Mucosa of rectum (tissue), 2 donors: ENCODE measurements at regions not wholly inside any gene's neighbourhood (a gene's known extent, or its start where the extent isn't known, plus 50 kb on each side); places are given as distances from the start of the nearest gene placed in this dataset.

ENCODE experiments used
- H3K27ac ChIP-seq, 2 donors: one replicate each; pipeline ENCODE4 v1.7.0; 2013; ENCODE audit warnings: inconsistent platforms in 2 of 2, low read depth in 2 of 2, low read length in 2 of 2
- H3K27me3 ChIP-seq, 2 donors: one replicate each; pipeline ENCODE4 v1.7.0; 2013; ENCODE audit warnings: low read length in 2 of 2; ENCODE audit not compliant: control insufficient read depth in 2 of 2, insufficient read depth in 2 of 2
- H3K36me3 ChIP-seq, 2 donors: one replicate each; pipeline ENCODE4 v1.7.0; 2013; ENCODE audit warnings: low read length in 2 of 2; ENCODE audit not compliant: control insufficient read depth in 2 of 2, insufficient read depth in 2 of 2
- H3K4me1 ChIP-seq, 2 donors: one replicate each; pipeline ENCODE4 v1.7.0; 2013; ENCODE audit warnings: low read length in 2 of 2, mild to moderate bottlenecking in 1 of 2; ENCODE audit not compliant: control insufficient read depth in 2 of 2, insufficient read depth in 2 of 2
- H3K4me3 ChIP-seq, 2 donors: one replicate each; pipeline ENCODE4 v1.7.0; 2013; ENCODE audit warnings: low read length in 2 of 2
- H3K9ac ChIP-seq, 2 donors: one replicate each; pipeline ENCODE4 v1.7.0; 2013; ENCODE audit warnings: low read length in 2 of 2, low read depth in 1 of 2, mild to moderate bottlenecking in 1 of 2
- H3K9me3 ChIP-seq, 2 donors: one replicate each; pipeline ENCODE4 v1.7.0; 2013; ENCODE audit warnings: low read length in 2 of 2; ENCODE audit not compliant: control insufficient read depth in 2 of 2
- donor health status: healthy.
- donor health status: Normal muscosa, but diverticular disease.

GRCh38 chr6:170206317-170206621 lies 84.6 kb downstream of the DLL1 start:
- H3K4me3 ChIP-seq = no peak overlapping the region

GRCh38 chr6:170205534-170206316 lies 85.2 kb downstream of the DLL1 start:
- Histone ChIP-seq H3K4me1 (no peaks in the 10 kb centered on the region), H3K27ac (no peak overlapping the region), H3K9ac (no peak overlapping the region), H3K4me3 (no peak overlapping the region), H3K27me3 (no peaks in the 10 kb centered on the region), H3K36me3 (no peaks in the 10 kb centered on the region), H3K9me3 (no peaks in the 10 kb centered on the region)

More at GRCh38 chr6:170206317-170206621, 84.6 kb downstream of the DLL1 start:
- Histone ChIP-seq H3K9ac (no peak overlapping the region), H3K36me3 (no peaks in the 10 kb centered on the region), H3K4me1 (no peaks in the 10 kb centered on the region), H3K27me3 (no peaks in the 10 kb centered on the region), H3K27ac (no peak overlapping the region), H3K9me3 (no peaks in the 10 kb centered on the region)

GRCh38 chr6:170205126-170205525 lies 85.8 kb downstream of the DLL1 start:
- Histone ChIP-seq H3K9ac (no peak overlapping the region), H3K4me1 (no peaks in the 10 kb centered on the region), H3K4me3 (no peak overlapping the region), H3K27ac (no peak overlapping the region), H3K27me3 (peaks cover 0 to 4% of the 10 kb centered on the region in 2 donors), H3K9me3 (no peaks in the 10 kb centered on the region), H3K36me3 (no peaks in the 10 kb centered on the region)

GRCh38 chr6:170203212-170203611 lies 87.7 kb downstream of the DLL1 start:
- Histone ChIP-seq H3K9ac (no peak overlapping the region), H3K27ac (no peak overlapping the region), H3K36me3 (no peaks in the 10 kb centered on the region), H3K9me3 (no peaks in the 10 kb centered on the region), H3K4me1 (no peaks in the 10 kb centered on the region), H3K27me3 (peaks cover 0 to 4% of the 10 kb centered on the region in 2 donors), H3K4me3 (no peak overlapping the region)

- H3K27me3 ChIP-seq = peaks cover 0 to 4% of the 10 kb centered on the region in 2 donors
- no peaks in the 10 kb centered on the region for H3K9me3 ChIP-seq
- no peak overlapping the region for H3K27ac ChIP-seq
- H3K36me3 ChIP-seq = no peaks in the 10 kb centered on the region
- H3K4me3 ChIP-seq = no peak overlapping the region
- no peaks in the 10 kb centered on the region for H3K4me1 ChIP-seq
- no peak overlapping the region for H3K9ac ChIP-seq
Measured at GRCh38 chr6:170202416-170203135, 88.3 kb downstream of the DLL1 start.

- Histone ChIP-seq H3K4me3 (no peak overlapping the region), H3K27ac (no peak overlapping the region), H3K9me3 (no peaks in the 10 kb centered on the region), H3K36me3 (no peaks in the 10 kb centered on the region), H3K27me3 (peaks cover 0 to 4% of the 10 kb centered on the region in 2 donors), H3K4me1 (no peaks in the 10 kb centered on the region), H3K9ac (no peak overlapping the region)
Measured at GRCh38 chr6:170201361-170201760, 89.5 kb downstream of the DLL1 start.

- no peaks in the 10 kb centered on the region for H3K4me1 ChIP-seq
- peaks cover 0 to 1% of the 10 kb centered on the region in 2 donors for H3K9me3 ChIP-seq
- no peaks in the 10 kb centered on the region for H3K36me3 ChIP-seq
- no peak overlapping the region for H3K9ac ChIP-seq
- peaks cover 0 to 4% of the 10 kb centered on the region in 2 donors for H3K27me3 ChIP-seq
- no peak overlapping the region for H3K4me3 ChIP-seq
- no peak overlapping the region for H3K27ac ChIP-seq
Measured at GRCh38 chr6:170200458-170200891, 90.4 kb downstream of the DLL1 start.

GRCh38 chr6:170199716-170200115 lies 91.2 kb downstream of the DLL1 start:
- Histone ChIP-seq H3K9ac (no peak overlapping the region), H3K9me3 (peaks cover 0 to 1% of the 10 kb centered on the region in 2 donors), H3K27ac (no peak overlapping the region), H3K27me3 (peaks cover 0 to 4% of the 10 kb centered on the region in 2 donors), H3K4me3 (no peak overlapping the region), H3K36me3 (no peaks in the 10 kb centered on the region), H3K4me1 (no peaks in the 10 kb centered on the region)

- Histone ChIP-seq H3K27ac (no peak overlapping the region), H3K36me3 (no peaks in the 10 kb centered on the region), H3K9me3 (peaks cover 0 to 1% of the 10 kb centered on the region in 2 donors), H3K4me3 (no peak overlapping the region), H3K9ac (no peak overlapping the region), H3K4me1 (no peaks in the 10 kb centered on the region), H3K27me3 (peaks cover 0 to 4% of the 10 kb centered on the region in 2 donors)
Measured at GRCh38 chr6:170198298-170198697, 92.6 kb downstream of the DLL1 start.

- H3K27ac ChIP-seq = no peak overlapping the region
- H3K9me3 ChIP-seq = peaks cover 0 to 1% of the 10 kb centered on the region in 2 donors
- no peak overlapping the region for H3K9ac ChIP-seq
- H3K4me3 ChIP-seq = no peak overlapping the region
- no peaks in the 10 kb centered on the region for H3K36me3 ChIP-seq
- no peaks in the 10 kb centered on the region for H3K27me3 ChIP-seq
- H3K4me1 ChIP-seq = no peaks in the 10 kb centered on the region
Measured at GRCh38 chr6:170193326-170193821, 97.5 kb downstream of the DLL1 start.
